ENCODE measurements at regions not wholly inside any gene's neighbourhood (a gene's known extent, or its start where the extent isn't known, plus 50 kb on each side); places are given as distances from the start of the nearest gene placed in this dataset.
"Not testable (repeated sequence)": the region's sequence is repeated elsewhere in the genome, so short reads cannot be mapped to it uniquely, and the experiment has no call there.

DNA sequence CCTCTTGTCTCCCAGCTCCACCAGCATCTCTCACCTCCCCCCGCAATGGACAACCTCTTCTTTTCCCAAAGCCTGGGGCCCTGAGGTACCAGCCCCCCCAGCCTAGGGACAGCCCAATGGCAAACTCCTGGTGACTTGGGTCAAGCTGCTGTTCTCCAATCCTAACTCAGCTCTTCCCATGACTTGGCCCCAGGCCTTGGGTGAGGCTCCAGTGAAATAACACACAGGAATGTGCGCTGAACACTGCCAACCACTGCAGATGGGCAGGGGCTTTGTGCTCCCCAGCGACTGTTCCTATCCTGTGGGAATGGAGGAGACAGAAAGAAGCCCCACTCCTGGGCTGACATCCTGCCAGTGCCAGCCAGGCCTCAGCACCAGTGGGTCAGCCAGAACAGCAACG is 125.2 kb downstream of the LRRC37A3 start:
- TF ChIP-seq CTCF, POLR2A (IDR thresholded peaks at IDR 0.05): not testable (repeated sequence)

Measured in heart left ventricle (tissue), 13 donors.